Fibroblast of gingiva (primary cell): ENCODE measurements at regions not wholly inside any gene's neighbourhood (a gene's known extent, or its start where the extent isn't known, plus 50 kb on each side); places are given as distances from the start of the nearest gene placed in this dataset.

Source experiments
- DNase-seq: peaks from one replicate; pipeline ENCODE4 v3.0.0-alpha.2; 2011; ENCODE audit warnings: low read depth

- DNase-seq = peak; percentile 45
Measured at GRCh38 chr13:51518827-51519226, 65.4 kb upstream of the WDFY2 start.

GRCh38 chr13:51519771-51520216, 64.5 kb upstream of the WDFY2 start:
- DNase-seq = peak; percentile 95

DNA sequence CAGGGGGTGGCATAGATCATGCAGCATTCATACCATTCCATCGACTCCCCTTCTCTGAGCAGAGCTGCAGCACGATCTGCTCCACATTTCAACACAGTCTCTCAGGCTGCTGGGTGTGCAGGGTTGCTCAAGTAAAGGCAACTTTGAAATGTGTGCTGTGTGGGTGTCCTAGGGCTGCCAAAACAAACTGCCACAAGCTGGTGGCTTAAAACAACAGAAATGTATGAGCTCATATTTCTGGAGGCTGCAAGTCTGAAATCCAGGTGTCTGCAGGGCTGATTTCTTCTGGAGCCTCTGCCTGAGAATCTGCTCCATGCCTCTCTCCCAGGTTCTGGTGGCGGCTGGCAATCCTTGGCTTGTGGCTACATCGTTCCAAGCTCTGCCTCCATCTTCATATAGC, 63.7 kb upstream of the WDFY2 start:
- DNase-seq = peak; percentile 95

DNA sequence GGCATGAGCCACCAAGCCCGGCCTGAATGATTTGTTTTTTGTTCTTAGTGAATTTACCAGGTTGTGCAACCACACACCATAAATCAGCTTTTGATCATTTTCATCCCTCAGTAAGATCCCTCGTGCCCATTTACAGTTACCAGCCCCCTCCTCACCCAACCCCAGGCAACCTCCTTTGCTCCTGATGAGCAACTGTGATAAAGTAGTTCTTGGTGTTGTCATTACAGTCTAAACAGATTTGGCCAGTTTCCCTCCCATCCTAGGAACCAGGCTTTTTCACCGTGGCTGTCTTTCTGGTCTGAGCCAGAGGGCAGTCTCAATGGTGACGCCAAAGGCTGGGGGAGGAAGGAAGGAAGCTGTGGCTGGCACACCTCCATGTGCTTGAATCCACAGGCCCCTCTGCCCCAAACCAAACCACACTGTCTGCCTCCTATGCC, 61.2 kb upstream of the WDFY2 start:
- peak; percentile 19 for DNase-seq

DNA sequence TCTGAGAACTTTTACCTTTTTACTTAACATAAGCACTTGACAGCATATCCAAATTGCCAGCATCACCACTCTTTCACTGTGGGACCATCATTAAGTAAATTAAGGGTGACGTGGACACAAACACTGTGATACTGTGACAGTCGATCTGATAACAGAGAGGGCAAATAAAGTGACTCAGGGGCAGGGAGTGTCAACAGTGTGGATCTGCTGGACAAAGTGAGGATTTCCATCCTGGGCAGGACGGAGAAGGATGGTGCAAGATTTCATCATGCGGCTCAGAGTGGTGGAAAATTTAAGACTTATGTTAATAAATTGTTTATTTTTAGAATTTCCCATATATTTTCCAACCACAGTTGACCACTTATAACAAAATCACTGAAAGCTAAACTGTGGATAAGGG, 60.0 kb upstream of the WDFY2 start:
- no peak for DNase-seq

- no peak for DNase-seq
Measured at GRCh38 chr13:51524829-51525566, 59.3 kb upstream of the WDFY2 start.

GRCh38 chr13:51525567-51526167, 58.6 kb upstream of the WDFY2 start:
- DNase-seq = no peak

GRCh38 chr13:51526202-51526601, 58.1 kb upstream of the WDFY2 start:
- DNase-seq = no peak

- no peak for DNase-seq
Measured at GRCh38 chr13:51532736-51533197, 51.5 kb upstream of the WDFY2 start.

GRCh38 chr13:51534041-51534817, 50.0 kb upstream of the WDFY2 start:
- DNase-seq = no peak
